ENCODE measurements at regions not wholly inside any gene's neighbourhood (a gene's known extent, or its start where the extent isn't known, plus 50 kb on each side); places are given as distances from the start of the nearest gene placed in this dataset.

DNA sequence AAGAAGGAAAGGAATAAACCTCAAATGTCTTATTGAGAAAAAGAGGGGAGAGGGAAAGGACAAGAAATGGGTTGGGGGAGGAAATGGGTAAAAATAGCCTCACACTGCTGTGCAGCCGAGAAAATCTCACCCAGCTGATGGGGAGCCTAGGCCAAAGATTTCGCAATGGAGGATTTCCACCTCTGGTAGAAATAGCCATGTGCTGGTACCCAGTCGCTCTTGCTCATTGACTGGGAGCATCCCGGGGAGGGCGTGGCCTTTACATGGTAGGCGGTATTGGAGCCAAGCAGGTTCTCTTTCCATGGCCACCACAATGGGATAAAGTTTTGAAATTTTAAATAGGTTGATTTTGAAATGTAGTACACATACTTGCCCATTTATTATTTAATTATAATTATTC is 255.1 kb upstream of the LDB2 start:
- TF ChIP-seq SUZ12 (IDR thresholded peaks at IDR 0.05; ENCODE audit: extremely low read depth, insufficient read depth, insufficient read length), result no peak
- TF ChIP-seq ZNF274 (IDR thresholded peaks at IDR 0.05; ENCODE audit: low read depth, low read length), result no peak
